G401 (cell line): ENCODE measurements at regions not wholly inside any gene's neighbourhood (a gene's known extent, or its start where the extent isn't known, plus 50 kb on each side); places are given as distances from the start of the nearest gene placed in this dataset.

Experiments used
- DNase-seq: peaks from one replicate; pipeline ENCODE4 v3.0.0-alpha.2; 2015; ENCODE audit warnings: low spot score
- in situ Hi-C: cut with HindIII; loops from 2 replicates; pipeline ENCODE4 v1.10.0; 2016; ENCODE audit warnings: low sequenced_read_pairs, mixed read lengths

- peak; percentile 95 for DNase-seq
- in situ Hi-C loops = no loop called here
These were observed 218.7 kb upstream of the CHRNA7 start for GRCh38 chr15:31811641-31812040.

GRCh38 chr15:31814082-31814481 is 216.2 kb upstream of the CHRNA7 start:
- in situ Hi-C loops = no loop called here
- no peak for DNase-seq

GRCh38 chr15:31815411-31816155 is 214.7 kb upstream of the CHRNA7 start:
- DNase-seq = no peak

GRCh38 chr15:31822463-31822862 is 207.9 kb upstream of the CHRNA7 start:
- in situ Hi-C loops = no loop called here
- DNase-seq = no peak

More at GRCh38 chr15:31815411-31816155, 214.7 kb upstream of the CHRNA7 start:
- in situ Hi-C loops = no loop called here

GRCh38 chr15:31824024-31824423 is 206.3 kb upstream of the CHRNA7 start:
- DNase-seq = peak; percentile 97
- in situ Hi-C loops = no loop called here

- no peak for DNase-seq
- in situ Hi-C loops = no loop called here
These were observed 201.7 kb upstream of the CHRNA7 start for GRCh38 chr15:31828594-31828993.

GRCh38 chr15:31830591-31830990 is 199.7 kb upstream of the CHRNA7 start:
- DNase-seq = no peak
- in situ Hi-C loops = no loop called here

GRCh38 chr15:31831596-31831995 is 198.7 kb upstream of the CHRNA7 start:
- in situ Hi-C loops = no loop called here
- DNase-seq = peak; percentile 81

GRCh38 chr15:31834654-31835053 is 195.7 kb upstream of the CHRNA7 start:
- DNase-seq = no peak
- in situ Hi-C loops = no loop called here

- DNase-seq = no peak
- in situ Hi-C loops = no loop called here
These were observed 190.9 kb upstream of the CHRNA7 start for GRCh38 chr15:31839388-31839787.

GRCh38 chr15:31840849-31841476 is 189.4 kb upstream of the CHRNA7 start:
- DNase-seq = peak; percentile 41
- in situ Hi-C loops = no loop called here

- DNase-seq = peak; percentile 73
- in situ Hi-C loops = no loop called here
These were observed 187.7 kb upstream of the CHRNA7 start for GRCh38 chr15:31842532-31843195.

GRCh38 chr15:31843426-31844055 is 186.8 kb upstream of the CHRNA7 start:
- peak; percentile 46 for DNase-seq
- in situ Hi-C loops = no loop called here

GRCh38 chr15:31845791-31846190 is 184.5 kb upstream of the CHRNA7 start:
- no peak for DNase-seq
- in situ Hi-C loops = no loop called here

- DNase-seq = no peak
- in situ Hi-C loops = no loop called here
These were observed 182.4 kb upstream of the CHRNA7 start for GRCh38 chr15:31847961-31848360.

- in situ Hi-C loops = no loop called here
- DNase-seq = no peak
These were observed 181.7 kb upstream of the CHRNA7 start for GRCh38 chr15:31848621-31849020.

- no peak for DNase-seq
- in situ Hi-C loops = no loop called here
These were observed 177.1 kb upstream of the CHRNA7 start for GRCh38 chr15:31852933-31853799.

- in situ Hi-C loops = no loop called here
- peak; percentile 70 for DNase-seq
These were observed 173.7 kb upstream of the CHRNA7 start for GRCh38 chr15:31856581-31856980.

GRCh38 chr15:31857194-31857593 is 173.1 kb upstream of the CHRNA7 start:
- peak; percentile 58 for DNase-seq
- in situ Hi-C loops = no loop called here
